GM03348 (cell line): ENCODE measurements at regions not wholly inside any gene's neighbourhood (a gene's known extent, or its start where the extent isn't known, plus 50 kb on each side); places are given as distances from the start of the nearest gene placed in this dataset.

ENCODE experiments used
- DNase-seq: peaks from one replicate; pipeline ENCODE4 v3.0.0; 2012; ENCODE audit warnings: low spot score

DNA sequence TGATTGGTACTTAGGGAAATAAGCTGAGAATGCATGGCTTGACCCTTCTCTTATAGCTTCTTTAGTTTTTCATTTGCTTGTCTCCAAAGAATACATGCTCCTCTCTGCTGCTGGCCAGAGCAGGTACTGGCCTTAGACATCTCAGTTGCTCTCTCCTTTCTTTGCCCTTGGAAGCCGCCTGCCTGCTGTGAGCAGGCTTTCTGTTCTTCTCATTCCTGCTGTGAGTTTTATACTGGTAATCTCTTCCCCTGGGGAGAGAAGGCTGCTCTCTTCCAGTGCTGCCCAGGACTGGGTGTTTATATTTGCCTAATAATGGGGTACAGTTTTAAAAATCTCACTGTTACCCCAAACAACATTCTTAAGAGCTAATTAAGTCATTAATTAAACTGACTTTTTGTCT is 323.5 kb upstream of the LRRC7 start:
- no peak for DNase-seq

- DNase-seq = no peak
These were observed 321.6 kb upstream of the LRRC7 start for GRCh38 chr1:69246109-69246508.

GRCh38 chr1:69246710-69247109 is 321.0 kb upstream of the LRRC7 start:
- DNase-seq = no peak

GRCh38 chr1:69252696-69253095 is 315.0 kb upstream of the LRRC7 start:
- no peak for DNase-seq

GRCh38 chr1:69256036-69256435 is 311.7 kb upstream of the LRRC7 start:
- no peak for DNase-seq

GRCh38 chr1:69258842-69259241 is 308.9 kb upstream of the LRRC7 start:
- no peak for DNase-seq

- DNase-seq = no peak
These were observed 303.8 kb upstream of the LRRC7 start for GRCh38 chr1:69263921-69264391.

- DNase-seq = no peak
These were observed 298.2 kb upstream of the LRRC7 start for GRCh38 chr1:69269491-69269890.

DNA sequence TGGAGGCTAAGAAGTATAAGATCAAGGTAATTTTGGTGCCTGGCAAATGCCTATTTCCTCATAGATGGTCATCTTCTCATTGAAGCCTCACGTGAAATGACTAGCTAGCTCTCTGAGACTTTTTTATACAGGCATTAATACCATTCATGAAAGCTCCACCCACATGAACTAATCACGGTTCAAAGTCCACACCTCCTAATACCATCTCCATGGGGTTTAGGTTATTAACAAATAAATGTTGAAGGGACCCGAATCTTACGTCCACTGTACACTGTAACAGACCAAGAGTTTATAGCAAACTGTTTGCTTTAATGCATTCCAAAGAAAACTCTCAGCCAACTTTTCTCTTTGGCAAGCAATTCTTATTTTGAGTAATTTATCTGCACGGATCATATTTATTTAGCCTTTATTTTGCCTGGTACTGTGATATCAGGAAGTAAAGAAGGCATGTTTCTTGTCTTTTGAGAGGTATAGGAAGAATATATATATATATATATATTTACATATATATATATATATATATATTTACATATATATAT is 296.1 kb upstream of the LRRC7 start:
- DNase-seq = no peak

DNA sequence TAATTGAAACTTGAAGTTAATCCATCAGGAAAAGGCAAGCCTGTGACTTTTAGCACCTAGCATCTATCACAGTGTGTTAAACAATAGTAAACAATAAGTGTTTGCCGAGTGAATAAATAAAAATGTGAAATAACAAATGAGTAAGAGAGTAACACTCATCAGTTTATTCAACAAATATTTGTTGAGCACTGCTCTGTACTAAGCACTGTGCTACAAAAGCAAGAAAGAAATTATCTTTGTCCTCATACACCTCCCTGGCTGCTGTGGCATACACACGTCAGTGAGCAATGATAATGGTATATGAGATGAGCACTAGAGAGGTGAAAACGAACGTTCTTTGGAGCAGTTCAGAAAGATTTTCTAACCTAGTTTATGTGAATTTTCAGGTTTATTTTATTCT is 295.0 kb upstream of the LRRC7 start:
- no peak for DNase-seq

DNA sequence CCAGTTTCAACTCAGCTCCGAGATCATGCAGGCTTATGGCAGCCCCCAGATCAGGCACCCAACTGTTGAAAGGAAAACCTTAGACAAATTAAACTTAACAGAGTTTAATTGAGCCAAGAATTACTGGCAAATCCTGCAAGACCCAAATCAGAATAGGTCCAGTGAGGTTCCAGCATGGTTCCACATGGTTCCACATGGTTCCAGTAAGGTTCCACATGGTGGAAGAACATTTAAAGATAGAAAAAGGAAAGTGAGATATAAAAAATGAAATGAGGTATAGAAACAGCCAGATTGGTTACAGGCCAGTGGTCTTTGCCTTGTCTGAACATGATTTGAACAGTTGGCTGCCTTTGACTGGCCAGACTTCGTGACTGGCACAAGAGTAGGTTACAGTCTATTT is 288.8 kb upstream of the LRRC7 start:
- no peak for DNase-seq

DNA sequence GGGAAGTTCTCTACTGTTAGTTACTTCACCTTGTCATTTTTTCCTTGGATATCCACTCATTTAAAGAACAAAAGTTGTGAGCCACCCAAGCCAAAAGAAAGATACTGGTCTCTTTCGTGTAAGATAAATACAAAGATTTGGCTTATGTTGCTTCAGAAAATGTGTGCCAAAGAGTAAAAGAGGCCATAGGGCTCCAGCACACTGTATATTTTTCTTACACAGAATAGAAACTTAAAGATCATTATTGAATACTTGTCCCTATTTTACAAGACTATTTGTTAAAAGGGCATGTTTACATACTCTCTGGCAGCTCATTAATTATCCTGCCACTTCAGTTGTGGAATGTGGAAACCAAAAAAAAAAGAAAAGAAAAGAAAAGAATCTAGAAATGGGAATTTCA is 284.2 kb upstream of the LRRC7 start:
- no peak for DNase-seq

GRCh38 chr1:69284508-69284907 is 283.2 kb upstream of the LRRC7 start:
- DNase-seq = no peak

- DNase-seq = no peak
These were observed 279.3 kb upstream of the LRRC7 start for GRCh38 chr1:69288416-69288815.

GRCh38 chr1:69290291-69290690 is 277.4 kb upstream of the LRRC7 start:
- no peak for DNase-seq

GRCh38 chr1:69291541-69291940 is 276.2 kb upstream of the LRRC7 start:
- DNase-seq = no peak

DNA sequence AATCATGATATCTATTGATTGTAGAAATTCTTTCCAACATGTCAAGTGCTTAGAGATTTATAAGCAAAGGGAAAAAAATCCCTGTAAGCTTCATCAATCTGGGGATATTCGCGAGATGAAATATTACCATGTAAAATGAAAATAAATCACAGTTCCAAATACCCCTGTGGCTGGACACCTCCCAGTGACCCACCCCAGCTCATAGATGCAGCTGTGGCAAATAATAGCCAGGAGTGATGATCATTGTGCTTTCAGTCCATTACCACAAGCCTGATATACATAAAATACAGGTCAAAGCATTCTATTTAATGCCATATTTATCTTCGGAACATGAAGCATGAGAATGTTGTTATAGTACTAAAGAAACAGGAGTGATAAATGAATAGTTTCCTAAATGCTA is 274.9 kb upstream of the LRRC7 start:
- no peak for DNase-seq

GRCh38 chr1:69294171-69294570 is 273.6 kb upstream of the LRRC7 start:
- no peak for DNase-seq

DNA sequence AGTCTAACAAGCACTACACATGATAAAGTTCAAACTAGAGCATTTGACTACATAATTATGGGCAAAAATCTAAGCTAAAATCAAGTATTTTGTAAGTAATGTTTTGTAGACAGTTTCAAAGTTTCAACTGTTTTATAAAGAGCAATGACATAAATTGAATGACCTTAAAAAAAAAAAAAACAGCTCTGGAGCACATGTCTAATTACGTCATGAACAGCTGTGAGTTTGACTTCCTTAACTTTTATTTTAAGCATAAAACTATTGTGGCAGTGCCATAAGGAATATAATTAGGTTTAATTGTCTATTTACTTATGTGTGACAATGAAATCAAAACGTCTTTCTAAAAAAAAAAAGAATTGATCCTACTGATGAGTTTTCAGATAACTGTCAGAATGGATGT is 272.5 kb upstream of the LRRC7 start:
- no peak for DNase-seq

GRCh38 chr1:69305621-69306020 is 262.1 kb upstream of the LRRC7 start:
- DNase-seq = no peak

DNA sequence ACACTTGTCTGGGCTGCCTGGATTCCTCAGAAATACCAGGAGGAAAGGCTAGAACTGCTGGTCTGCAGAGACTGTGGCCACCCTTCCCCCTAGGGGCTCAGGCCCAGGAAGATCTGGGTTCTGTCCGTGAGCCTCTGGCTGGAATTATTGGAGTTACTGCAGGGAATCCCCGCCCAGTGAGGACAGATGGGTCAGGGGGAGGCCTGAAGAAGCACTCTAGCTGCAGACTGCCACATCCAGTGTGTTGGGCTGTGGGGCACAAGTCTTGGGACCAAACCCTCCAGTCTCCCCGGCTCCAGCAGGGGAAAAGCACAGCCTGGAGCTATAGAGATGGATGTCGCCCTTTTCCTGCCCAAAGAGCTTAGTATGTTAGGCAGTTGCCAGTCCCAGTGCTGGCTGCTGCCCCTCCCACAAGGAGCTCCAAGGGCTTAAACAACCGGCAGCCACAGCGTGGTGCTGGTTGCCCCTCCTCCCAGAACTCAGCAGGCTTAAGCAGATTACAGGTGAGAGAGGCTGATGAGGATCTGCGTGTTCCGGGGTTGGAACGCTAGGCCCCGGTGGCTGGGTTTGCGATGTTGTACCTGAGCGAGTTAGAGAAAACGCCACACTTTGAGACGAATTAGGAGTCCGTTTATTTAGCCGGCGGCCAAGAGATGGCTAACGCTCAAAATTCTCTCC is 255.5 kb upstream of the LRRC7 start:
- no peak for DNase-seq

DNA sequence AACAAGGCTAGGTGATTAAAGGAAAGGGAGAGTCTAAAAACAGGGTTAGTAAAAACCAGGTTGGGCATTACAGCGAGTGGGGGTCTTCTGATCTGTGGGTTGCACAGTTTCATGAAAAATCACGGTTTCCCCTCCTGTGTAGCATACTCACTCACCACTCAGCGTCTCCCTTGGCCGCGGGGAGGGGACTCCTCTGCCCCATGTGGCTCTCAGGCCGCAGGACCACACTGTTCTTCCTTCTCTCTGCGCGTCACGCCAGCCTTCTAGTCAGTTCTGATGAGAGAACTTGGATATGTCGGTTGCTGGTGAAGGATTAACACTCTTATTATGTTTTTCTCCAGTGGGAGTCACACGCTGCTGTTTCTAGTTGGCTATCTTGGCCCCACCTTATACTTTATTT is 254.6 kb upstream of the LRRC7 start:
- no peak for DNase-seq

- DNase-seq = no peak
These were observed 252.3 kb upstream of the LRRC7 start for GRCh38 chr1:69315416-69315815.

GRCh38 chr1:69315823-69316222 is 251.9 kb upstream of the LRRC7 start:
- DNase-seq = no peak
